Neural crest cell (in vitro differentiated cells): ENCODE measurements at regions not wholly inside any gene's neighbourhood (a gene's known extent, or its start where the extent isn't known, plus 50 kb on each side); places are given as distances from the start of the nearest gene placed in this dataset.

Source experiments
- DNase-seq: peaks from one replicate; pipeline ENCODE4 v3.0.0; 2021; ENCODE audit warnings: low read depth, mixed read lengths, low spot score
- H3K27ac Mint-ChIP-seq: one replicate; pipeline ENCODE4 v1.8.0; 2021; ENCODE audit warnings: mild to moderate bottlenecking, mixed read lengths; ENCODE audit not compliant: unreplicated experiment
- H3K27me3 Mint-ChIP-seq: 2 replicates; pipeline ENCODE4 v1.8.0; 2021; ENCODE audit warnings: low read depth, mild to moderate bottlenecking, mixed read lengths
- H3K36me3 Mint-ChIP-seq: 2 replicates; pipeline ENCODE4 v1.8.0; 2021; ENCODE audit warnings: low read depth, mild to moderate bottlenecking, mixed read lengths
- H3K4me1 Mint-ChIP-seq: 2 replicates; pipeline ENCODE4 v1.8.0; 2021; ENCODE audit warnings: mixed read lengths
- H3K4me3 Mint-ChIP-seq: one replicate; pipeline ENCODE4 v1.8.0; 2021; ENCODE audit warnings: mild to moderate bottlenecking, mixed read lengths
- H3K9me3 Mint-ChIP-seq: 2 replicates; pipeline ENCODE4 v1.8.0; 2021; ENCODE audit warnings: mixed read lengths
- CTCF ChIP-seq: fragments of 200-600 bp; sonication (generic); conservative IDR thresholded peaks from 2 replicates; pipeline ENCODE4 v1.5.0; 2021; ENCODE audit warnings: antibody characterized with exemption, mild to moderate bottlenecking

GRCh38 chrX:110578270-110578669 is 217.3 kb downstream of the CHRDL1 start:
- Mint-ChIP-seq H3K4me3 (no peak overlapping the region), H3K4me1 (peaks cover 24% of the 10 kb centered on the region), H3K27ac (no peak overlapping the region), H3K27me3 (no peaks in the 10 kb centered on the region), H3K9me3 (peaks cover 3% of the 10 kb centered on the region), H3K36me3 (no peaks in the 10 kb centered on the region)
- no peak for TF ChIP-seq CTCF
- DNase-seq, result no peak

DNA sequence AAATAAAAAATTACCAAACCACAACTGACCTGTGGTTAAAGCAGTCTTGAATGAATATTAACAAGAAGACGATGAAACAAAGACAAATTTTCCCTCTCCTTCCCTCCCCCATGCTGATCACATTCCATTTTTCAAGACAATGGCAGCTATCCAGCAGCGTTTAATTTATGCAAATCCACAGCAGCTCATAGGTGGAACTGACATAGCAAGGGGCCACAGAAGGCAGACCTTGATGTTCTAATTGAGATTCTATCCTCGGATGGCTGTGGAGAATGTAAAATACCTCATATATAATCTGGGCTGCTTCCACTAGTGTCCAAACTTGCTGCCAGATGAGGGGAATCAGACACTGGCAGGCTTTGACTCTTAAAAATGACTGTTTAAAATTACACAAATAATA is 211.5 kb downstream of the CHRDL1 start:
- Mint-ChIP-seq H3K4me3 (no peak overlapping the region), H3K4me1 (peaks cover 16% of the 10 kb centered on the region), H3K9me3 (peaks cover 3% of the 10 kb centered on the region), H3K36me3 (no peaks in the 10 kb centered on the region), H3K27ac (no peak overlapping the region), H3K27me3 (no peaks in the 10 kb centered on the region)
- no peak for DNase-seq
- TF ChIP-seq CTCF, result no peak

DNA sequence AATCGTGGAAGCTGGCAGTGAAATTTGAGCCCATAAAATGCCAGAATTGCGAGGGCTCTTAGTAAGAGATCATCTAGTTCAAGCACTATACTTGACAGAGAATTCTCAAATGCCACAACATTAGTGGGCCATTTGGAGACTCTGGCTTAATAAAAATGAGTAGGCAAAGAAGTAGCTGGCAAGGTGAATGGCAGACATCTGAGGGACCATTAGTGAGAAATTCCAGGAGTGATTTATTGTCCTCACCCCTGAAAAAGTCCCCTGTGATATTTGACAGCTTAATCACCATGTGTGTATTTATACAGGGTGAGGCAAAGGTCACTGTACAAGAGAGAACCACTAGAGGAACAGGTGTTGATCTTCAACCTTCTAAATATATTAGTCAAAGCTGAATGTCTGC is 207.5 kb downstream of the CHRDL1 start:
- Mint-ChIP-seq H3K27me3 (no peaks in the 10 kb centered on the region), H3K9me3 (no peaks in the 10 kb centered on the region), H3K4me3 (no peak overlapping the region), H3K4me1 (peaks cover 8% of the 10 kb centered on the region), H3K36me3 (no peaks in the 10 kb centered on the region), H3K27ac (no peak overlapping the region)
- no peak for TF ChIP-seq CTCF
- no peak for DNase-seq

- no peaks in the 10 kb centered on the region for H3K9me3 Mint-ChIP-seq
- DNase-seq, result no peak
- peaks cover 5% of the 10 kb centered on the region for H3K4me1 Mint-ChIP-seq
- no peak overlapping the region for H3K27ac Mint-ChIP-seq
- H3K27me3 Mint-ChIP-seq, result no peaks in the 10 kb centered on the region
- H3K4me3 Mint-ChIP-seq, result no peak overlapping the region
- no peaks in the 10 kb centered on the region for H3K36me3 Mint-ChIP-seq
- no peak for TF ChIP-seq CTCF
Observed at GRCh38 chrX:110588853-110589252, 206.8 kb downstream of the CHRDL1 start.

DNA sequence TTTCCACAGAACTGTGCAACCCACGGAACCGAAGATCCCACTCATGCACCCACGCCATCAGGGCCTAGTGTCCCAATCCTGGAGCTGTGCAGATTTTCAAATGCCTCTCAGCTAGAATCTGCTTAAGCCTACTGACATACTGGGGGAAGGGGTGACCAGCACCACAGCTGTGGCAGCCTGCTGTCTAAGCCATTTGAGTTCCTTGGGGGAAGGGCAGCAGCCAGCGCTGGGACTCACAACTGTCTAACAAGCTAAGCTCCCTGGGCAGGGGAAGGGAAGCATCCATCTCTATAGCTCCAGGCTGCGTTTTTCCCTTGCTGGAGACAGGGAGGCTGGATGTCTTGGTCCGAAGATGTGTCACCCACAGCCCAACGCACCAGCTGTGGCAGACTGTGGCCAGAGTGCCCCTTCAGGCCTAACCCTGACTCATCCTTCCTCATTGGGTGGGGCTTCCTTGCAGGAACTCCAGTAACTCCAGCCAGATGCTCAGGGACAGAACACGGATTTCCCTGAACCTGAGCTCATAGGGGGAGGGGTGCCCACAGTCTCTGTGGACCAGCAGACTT is 194.8 kb downstream of the CHRDL1 start:
- no peak for TF ChIP-seq CTCF
- no peak for DNase-seq
- H3K4me3 Mint-ChIP-seq, result no peak overlapping the region
- no peaks in the 10 kb centered on the region for H3K4me1 Mint-ChIP-seq
- peaks cover 17% of the 10 kb centered on the region for H3K9me3 Mint-ChIP-seq
- H3K36me3 Mint-ChIP-seq, result peaks cover 10% of the 10 kb centered on the region
- H3K27me3 Mint-ChIP-seq, result no peaks in the 10 kb centered on the region
- H3K27ac Mint-ChIP-seq, result no peak overlapping the region

GRCh38 chrX:110614596-110614995 is 181.0 kb downstream of the CHRDL1 start:
- H3K27ac Mint-ChIP-seq, result no peak overlapping the region
- no peaks in the 10 kb centered on the region for H3K4me1 Mint-ChIP-seq
- H3K4me3 Mint-ChIP-seq, result no peak overlapping the region
- no peak for TF ChIP-seq CTCF
- H3K27me3 Mint-ChIP-seq, result peaks cover 5% of the 10 kb centered on the region
- no peak for DNase-seq
- peaks cover 12% of the 10 kb centered on the region for H3K9me3 Mint-ChIP-seq
- peaks cover 5% of the 10 kb centered on the region for H3K36me3 Mint-ChIP-seq
